Mammary epithelial cell (primary cell): ENCODE measurements at regions not wholly inside any gene's neighbourhood (a gene's known extent, or its start where the extent isn't known, plus 50 kb on each side); places are given as distances from the start of the nearest gene placed in this dataset.

Experiments
- EZH2 ChIP-seq: IDR thresholded peaks from 2 replicates; pipeline ENCODE4 v1.6.1; 2012; ENCODE audit warnings: low read length, inconsistent platforms, borderline replicate concordance
- TF ChIP-seq, protein P1 (sequence below), 2 donors: IDR thresholded peaks in 1 of 2; conservative IDR thresholded peaks in 1 of 2; 2 replicates each; pipeline ENCODE4 v1.5.1; 2011 to 2012; ENCODE audit warnings: inconsistent platforms in 2 of 2, low read length in 2 of 2, mild to moderate bottlenecking in 2 of 2, control low read depth in 1 of 2, low read depth in 1 of 2; ENCODE audit not compliant: insufficient read depth in 1 of 2; ENCODE audit errors: extremely low read depth in 1 of 2

DNA sequence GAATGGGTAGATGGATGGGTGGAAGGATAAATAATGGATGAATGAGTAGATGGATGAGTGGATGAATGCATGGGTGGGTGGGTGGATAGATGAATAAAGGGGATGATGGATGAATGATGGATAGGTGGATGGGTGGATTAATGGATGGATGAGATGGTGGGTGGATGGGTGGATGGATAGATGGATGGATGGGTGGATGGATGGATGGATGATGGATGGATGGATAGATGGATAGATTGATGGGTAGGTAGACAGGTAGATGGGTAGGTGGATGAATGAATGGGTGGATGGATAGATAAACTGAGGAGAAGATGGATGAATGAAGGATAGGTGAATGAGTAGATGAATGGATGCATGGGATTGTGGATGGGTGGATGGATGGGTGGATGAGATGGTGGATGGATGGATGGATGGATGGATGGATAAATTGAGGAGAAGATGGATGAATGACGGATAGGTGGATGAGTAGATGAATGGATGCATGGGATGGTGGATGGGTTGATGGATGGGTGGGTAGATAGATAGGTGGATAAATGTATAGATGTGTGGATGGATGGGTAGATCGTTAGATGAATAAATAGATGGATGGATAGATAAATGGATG, 331.3 kb downstream of the MN1 start:
- TF ChIP-seq, protein P1, sequence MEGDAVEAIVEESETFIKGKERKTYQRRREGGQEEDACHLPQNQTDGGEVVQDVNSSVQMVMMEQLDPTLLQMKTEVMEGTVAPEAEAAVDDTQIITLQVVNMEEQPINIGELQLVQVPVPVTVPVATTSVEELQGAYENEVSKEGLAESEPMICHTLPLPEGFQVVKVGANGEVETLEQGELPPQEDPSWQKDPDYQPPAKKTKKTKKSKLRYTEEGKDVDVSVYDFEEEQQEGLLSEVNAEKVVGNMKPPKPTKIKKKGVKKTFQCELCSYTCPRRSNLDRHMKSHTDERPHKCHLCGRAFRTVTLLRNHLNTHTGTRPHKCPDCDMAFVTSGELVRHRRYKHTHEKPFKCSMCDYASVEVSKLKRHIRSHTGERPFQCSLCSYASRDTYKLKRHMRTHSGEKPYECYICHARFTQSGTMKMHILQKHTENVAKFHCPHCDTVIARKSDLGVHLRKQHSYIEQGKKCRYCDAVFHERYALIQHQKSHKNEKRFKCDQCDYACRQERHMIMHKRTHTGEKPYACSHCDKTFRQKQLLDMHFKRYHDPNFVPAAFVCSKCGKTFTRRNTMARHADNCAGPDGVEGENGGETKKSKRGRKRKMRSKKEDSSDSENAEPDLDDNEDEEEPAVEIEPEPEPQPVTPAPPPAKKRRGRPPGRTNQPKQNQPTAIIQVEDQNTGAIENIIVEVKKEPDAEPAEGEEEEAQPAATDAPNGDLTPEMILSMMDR (conservative IDR thresholded peaks at IDR 0.05 in 1 of 2, IDR thresholded peaks at IDR 0.05 in 1 of 2; ENCODE audit: extremely low read depth in 1 of 2, insufficient read depth in 1 of 2, low read depth in 1 of 2, low read length in 2 of 2), result no peak
- no peak for TF ChIP-seq EZH2
